SW 1271 (cell line): ENCODE measurements at regions not wholly inside any gene's neighbourhood (a gene's known extent, or its start where the extent isn't known, plus 50 kb on each side); places are given as distances from the start of the nearest gene placed in this dataset.

Source experiments
- DNase-seq, 2 experiments: peaks; one replicate each; lab custom pipeline; 2025; lab: John Stamatoyannopoulos, UW

- DNase-seq = no peak
Observed at GRCh38 chr16:80418517-80419355, 122.1 kb upstream of the DYNLRB2 start.

GRCh38 chr16:80417706-80418271 lies 123.0 kb upstream of the DYNLRB2 start:
- no peak for DNase-seq

GRCh38 chr16:80408014-80408413 lies 132.8 kb upstream of the DYNLRB2 start:
- DNase-seq = no peak

DNA sequence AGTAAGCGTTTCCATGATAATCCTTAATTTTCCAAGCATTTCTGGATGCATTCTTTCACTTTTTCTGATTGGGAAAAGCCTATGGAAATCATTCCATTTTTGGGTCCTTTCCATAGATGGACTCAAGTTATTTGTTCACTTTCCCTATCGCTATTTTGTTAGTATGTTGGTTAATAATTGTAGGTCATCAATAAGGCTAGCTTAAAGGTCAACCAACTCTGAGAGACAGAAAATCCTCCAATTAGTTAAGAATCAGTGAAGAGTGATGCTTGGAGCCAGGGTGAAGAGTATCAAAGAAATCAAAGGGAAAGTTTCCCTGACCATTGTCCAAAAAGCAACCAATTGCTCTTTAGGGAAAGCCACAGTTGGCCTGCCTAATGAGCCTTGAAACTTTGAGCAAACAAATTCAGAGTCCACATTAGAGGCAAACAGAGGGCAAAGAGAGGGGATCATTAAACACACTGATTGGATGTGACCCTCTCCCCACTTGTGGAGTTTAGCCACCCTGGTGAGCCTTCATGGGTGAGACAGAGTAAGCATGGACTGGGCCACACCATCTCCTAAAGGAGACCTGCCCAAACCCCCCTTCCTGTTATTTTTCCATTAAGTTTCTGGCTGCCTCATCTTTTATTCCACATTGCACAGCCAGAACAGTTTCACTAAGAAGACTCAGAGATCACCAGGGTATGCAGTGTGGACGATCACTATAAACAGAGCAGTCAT lies 133.4 kb upstream of the DYNLRB2 start:
- DNase-seq = no peak

- DNase-seq = no peak
Observed at GRCh38 chr16:80404847-80405246, 135.9 kb upstream of the DYNLRB2 start.

DNA sequence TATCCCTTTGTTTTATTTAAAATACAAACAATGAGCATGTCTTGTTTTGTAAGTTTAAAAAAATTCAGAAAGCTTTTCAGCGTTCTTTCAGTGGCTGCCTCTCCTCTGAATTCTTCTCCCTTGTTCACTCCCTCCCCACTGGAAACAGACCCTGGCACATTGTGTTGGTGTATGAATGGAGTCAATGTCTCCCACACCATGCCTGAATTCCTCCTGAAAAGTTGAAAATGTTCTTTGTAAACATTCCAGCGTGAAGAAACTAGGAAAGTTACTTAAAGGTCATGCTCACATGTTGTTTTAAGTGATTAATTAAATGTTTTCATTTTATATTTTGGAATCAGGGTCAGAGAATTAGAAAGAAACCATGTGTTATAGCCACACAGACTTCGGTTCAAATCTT lies 136.9 kb upstream of the DYNLRB2 start:
- DNase-seq = no peak

GRCh38 chr16:80390871-80391489 lies 149.8 kb upstream of the DYNLRB2 start:
- no peak for DNase-seq

GRCh38 chr16:80390046-80390445 lies 150.7 kb upstream of the DYNLRB2 start:
- DNase-seq = no peak

- DNase-seq = no peak
Observed at GRCh38 chr16:80389338-80389737, 151.5 kb upstream of the DYNLRB2 start.

- no peak for DNase-seq
Observed at GRCh38 chr16:80387318-80387921, 153.4 kb upstream of the DYNLRB2 start.

DNA sequence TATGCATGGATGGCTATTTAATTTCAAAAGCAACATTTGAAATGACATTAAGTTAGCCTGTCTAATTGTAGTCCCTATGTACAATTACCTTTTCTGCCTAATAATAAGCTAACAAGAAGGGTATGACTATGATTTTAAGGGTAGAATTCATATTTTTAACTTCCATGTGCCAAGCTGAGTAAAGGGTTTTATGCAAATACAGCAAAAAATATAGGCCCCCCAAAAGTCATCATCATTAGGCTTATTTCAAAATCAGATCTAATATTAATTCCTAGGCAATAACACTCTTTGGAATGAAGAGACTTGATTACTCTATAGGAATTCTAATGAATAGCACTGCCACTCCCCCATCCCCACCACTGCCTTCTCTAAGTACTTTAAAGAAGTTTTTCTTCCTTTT lies 155.9 kb upstream of the DYNLRB2 start:
- DNase-seq = no peak

- DNase-seq = no peak
Observed at GRCh38 chr16:80380514-80380913, 160.3 kb upstream of the DYNLRB2 start.

DNA sequence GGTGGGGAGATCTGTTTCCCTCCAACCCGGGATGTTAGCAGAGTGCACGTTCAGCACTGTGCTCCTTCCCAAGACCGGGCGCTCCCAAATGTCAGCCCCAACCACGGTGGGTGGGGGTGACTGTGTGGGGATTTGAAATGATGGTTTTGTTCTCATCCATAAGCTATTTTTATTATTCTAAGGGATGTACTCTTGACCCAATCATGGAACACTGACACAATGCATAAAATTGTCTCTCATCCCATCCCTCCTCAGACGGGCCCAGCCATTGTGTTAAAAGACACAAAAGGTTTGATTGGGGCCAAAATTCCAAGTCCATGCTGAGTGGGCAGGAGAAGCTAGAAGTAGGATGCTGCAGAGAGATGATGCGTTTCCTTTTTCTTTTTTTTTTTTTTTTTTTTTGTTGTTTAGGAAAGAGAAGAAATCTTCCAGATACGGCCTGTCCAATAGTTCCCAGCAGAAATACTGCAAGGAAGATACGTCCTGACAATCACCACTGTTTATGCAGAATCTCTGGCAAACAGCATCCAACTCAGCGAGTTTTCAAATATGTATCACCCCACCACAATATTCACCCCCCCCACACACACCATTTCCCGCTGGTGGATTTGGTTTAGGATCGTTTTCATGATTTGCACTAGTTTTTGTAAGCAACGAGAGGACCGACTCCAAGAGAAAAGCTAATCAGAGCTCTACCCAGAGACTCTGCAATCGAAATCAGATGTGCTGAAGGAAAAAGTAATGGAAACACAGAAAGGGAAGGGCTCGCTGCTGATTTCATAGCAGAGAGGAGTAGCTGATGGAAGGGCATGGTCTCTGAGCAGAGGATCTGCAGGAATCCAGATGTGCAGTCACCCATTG lies 163.5 kb upstream of the DYNLRB2 start:
- DNase-seq = no peak

- no peak for DNase-seq
Observed at GRCh38 chr16:80375973-80376372, 164.8 kb upstream of the DYNLRB2 start.

GRCh38 chr16:80375513-80375912 lies 165.3 kb upstream of the DYNLRB2 start:
- no peak for DNase-seq

DNA sequence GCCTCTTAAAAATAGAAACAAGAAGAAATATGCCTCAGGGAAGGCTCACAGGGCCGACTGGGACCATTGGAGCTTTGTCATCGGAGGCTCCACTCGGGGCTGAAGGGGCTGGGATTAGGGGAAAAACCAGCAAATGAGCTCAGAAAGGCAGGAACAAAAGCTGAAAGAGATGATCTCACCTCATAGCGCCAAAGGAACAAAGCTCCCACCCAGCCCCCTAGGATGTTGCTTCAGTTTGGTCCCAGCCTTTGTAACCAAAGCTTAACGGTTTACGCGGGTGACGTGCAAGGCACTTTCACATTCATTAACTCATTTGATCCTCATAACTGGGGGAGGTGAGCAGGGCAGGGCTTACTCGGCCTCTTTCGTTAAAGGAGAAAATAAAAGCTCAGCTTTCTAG lies 168.5 kb upstream of the DYNLRB2 start:
- DNase-seq = no peak

- peak in 1 of 2 experiments; percentile 37 for DNase-seq
Observed at GRCh38 chr16:80369138-80369958, 171.4 kb upstream of the DYNLRB2 start.

- DNase-seq = no peak
Observed at GRCh38 chr16:80367037-80367658, 173.6 kb upstream of the DYNLRB2 start.

- DNase-seq = no peak
Observed at GRCh38 chr16:80366023-80366422, 174.8 kb upstream of the DYNLRB2 start.

GRCh38 chr16:80362816-80363215 lies 178.0 kb upstream of the DYNLRB2 start:
- DNase-seq = no peak
